GM21447 (cell line): ENCODE measurements at regions not wholly inside any gene's neighbourhood (a gene's known extent, or its start where the extent isn't known, plus 50 kb on each side); places are given as distances from the start of the nearest gene placed in this dataset.

ENCODE experiments used
- ATAC-seq: cut with Tn5 transposase; IDR thresholded peaks from one replicate; pipeline ENCODE4 v1.9.1; 2021; ENCODE audit not compliant: unreplicated experiment

DNA sequence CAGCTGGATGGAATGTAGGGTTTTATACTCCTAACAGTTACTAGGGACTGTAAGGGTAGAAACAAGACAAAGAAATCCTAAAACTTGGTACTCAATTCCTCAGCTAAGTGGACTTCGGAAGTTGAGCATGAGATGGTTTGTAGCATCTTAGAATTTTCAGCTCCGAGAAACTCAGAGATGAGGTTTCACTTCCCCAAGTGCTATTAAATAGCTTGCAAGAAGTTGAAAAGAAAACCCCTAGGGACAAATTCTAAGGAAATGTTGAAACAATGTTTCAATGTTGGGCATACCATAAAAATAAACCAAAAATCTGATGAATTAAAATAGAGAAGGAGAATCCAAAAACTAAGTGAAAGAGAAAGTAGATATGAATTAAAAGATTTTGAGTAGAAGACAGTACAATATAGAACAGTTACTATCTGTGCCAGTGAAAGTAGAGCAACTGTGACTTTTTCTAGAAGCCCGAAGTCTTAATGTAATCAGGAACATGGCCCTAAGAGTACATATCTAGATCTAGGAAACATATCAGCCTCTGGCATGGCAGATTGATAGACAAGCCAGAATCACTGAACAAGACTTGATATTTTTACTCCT, 308.6 kb upstream of the RGMB start:
- peak; percentile 87 for ATAC-seq

- ATAC-seq = no peak
These were observed 305.1 kb upstream of the RGMB start for GRCh38 chr5:98468188-98468869.

- no peak for ATAC-seq
These were observed 302.7 kb upstream of the RGMB start for GRCh38 chr5:98470747-98471146.

- no peak for ATAC-seq
These were observed 302.0 kb upstream of the RGMB start for GRCh38 chr5:98471458-98471857.

DNA sequence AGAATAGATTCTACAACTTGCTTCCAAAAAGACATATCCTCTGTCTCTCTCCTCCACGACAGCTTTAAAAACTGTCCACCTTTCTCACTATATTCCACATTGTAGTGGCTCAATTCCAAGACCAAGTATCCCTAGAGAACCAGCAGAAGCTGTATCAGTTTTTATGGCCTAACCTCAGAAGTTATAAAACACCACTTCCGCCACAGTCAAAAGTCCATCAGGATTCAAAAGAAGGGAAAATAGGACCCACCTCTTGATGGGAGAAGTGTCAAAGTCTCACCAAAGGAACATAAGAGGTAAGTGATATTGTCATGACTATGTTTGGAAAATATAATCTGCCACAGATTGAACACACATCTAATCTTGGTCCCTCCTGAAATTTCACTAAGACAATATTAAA, 299.2 kb upstream of the RGMB start:
- no peak for ATAC-seq

- ATAC-seq = no peak
These were observed 298.7 kb upstream of the RGMB start for GRCh38 chr5:98474782-98475181.

GRCh38 chr5:98482321-98483300, 290.9 kb upstream of the RGMB start:
- ATAC-seq = no peak

GRCh38 chr5:98483301-98483685, 290.2 kb upstream of the RGMB start:
- ATAC-seq = no peak

DNA sequence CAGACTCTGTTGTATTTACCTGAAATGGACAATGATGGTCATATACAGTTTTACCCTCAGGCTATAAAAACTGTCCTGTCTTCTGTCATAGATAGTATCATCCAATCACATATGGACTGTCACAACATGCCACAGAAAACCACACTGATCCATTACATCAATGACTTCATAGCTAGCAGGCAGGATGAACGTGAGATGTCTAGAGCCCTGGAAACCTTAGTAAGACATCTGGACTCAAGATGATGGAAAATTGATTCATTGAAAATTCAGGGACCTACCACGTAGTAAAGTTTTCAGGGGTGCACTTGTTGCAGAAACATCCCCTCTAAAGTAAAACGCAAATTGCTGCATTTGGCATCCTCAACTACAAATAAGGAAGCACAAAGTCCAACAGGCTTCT, 284.4 kb upstream of the RGMB start:
- no peak for ATAC-seq

DNA sequence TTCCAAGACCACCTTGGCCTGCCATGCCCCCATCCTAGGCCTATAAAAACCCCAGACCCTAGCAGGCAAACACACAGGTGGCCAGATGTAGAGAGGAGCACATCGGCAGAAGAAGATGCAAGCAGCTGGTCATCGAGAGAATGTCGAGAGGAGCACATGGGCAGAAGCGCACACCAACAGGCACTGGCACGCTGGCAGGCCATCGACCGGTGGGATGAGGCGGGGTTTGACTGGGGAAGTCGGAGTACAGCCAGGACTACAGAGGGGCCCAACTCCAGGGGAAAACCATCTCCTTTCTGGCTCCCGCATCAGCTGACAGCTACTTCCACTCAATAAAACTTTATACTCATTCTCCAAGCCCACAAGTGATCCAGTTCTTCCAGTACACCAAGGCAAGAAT, 283.1 kb upstream of the RGMB start:
- no peak for ATAC-seq

DNA sequence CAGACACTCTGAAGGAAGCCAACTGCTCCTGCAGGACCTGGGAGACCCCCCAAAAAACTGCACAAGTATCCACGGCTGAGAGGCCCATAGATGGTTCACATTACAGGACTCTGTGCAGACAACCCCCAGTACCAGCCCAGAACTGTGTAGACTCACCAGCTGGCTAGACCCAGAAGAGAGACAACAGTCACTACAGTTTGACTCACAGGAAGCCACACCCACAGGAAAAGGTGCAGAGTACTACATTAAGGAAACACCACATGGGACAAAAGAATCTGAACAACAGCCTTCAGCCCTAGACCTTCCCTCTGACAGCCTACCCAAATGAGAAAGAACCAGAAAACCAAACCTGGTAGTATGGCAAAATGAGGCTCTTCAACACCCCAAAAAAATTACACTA, 281.2 kb upstream of the RGMB start:
- ATAC-seq = no peak

DNA sequence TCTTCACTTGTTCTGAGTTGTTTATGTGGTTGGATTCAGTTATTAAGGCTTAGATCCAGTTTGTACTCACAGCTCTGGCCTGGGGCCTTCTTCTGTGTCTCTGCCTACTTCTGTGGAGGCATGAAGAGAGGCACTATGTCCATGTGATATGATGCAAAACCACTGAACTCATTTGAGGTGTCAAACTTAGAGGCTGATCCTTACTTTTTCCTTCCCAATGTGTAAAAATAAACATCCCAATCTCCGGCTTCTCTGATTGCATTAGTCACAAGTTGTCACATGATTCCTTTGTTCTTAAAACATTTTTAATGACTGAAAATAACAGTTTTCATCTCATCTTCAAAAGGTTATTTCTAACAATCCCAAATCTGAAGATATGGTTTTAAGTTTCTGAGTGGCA, 276.0 kb upstream of the RGMB start:
- no peak for ATAC-seq

GRCh38 chr5:98498028-98498427, 275.4 kb upstream of the RGMB start:
- ATAC-seq = no peak

DNA sequence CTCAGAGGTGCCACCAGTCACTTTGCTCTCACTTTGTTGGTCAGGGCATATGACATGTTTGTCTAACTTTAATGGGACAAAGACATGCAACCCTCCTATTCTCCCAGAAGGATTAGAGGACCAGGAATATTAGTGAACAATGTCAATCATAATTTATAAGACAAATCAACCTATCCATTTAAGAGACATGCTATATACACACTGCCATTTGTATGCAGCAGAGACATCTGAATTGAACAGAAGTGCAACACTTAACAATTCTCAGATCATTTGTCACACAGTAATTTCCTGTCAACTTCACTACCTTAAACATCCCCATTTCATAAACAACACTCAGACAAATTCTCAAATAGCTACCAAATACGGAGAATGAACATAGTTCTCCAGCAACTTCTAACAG, 273.6 kb upstream of the RGMB start:
- no peak for ATAC-seq

- no peak for ATAC-seq
These were observed 272.7 kb upstream of the RGMB start for GRCh38 chr5:98500811-98501210.

DNA sequence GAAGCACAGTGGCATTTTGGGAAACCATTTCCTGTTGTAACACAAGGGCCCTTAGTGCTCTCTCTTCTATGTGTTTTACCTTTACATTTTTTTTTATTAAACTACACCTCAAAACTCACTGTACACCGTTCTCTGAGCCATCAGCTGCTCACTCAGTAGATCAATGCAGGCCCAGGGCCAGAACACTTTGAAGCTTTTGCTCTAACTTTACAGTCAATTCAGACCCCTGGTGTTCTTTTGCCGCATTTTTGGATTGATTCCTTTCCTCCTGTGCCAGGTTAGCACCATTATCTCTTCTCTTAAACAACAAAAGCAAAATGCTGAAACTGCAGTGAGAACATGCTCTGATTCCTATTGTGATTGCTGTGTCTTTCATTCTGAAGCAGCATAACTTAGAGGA, 269.8 kb upstream of the RGMB start:
- no peak for ATAC-seq

GRCh38 chr5:98504505-98504904, 269.0 kb upstream of the RGMB start:
- no peak for ATAC-seq

- no peak for ATAC-seq
These were observed 263.1 kb upstream of the RGMB start for GRCh38 chr5:98510143-98510985.

DNA sequence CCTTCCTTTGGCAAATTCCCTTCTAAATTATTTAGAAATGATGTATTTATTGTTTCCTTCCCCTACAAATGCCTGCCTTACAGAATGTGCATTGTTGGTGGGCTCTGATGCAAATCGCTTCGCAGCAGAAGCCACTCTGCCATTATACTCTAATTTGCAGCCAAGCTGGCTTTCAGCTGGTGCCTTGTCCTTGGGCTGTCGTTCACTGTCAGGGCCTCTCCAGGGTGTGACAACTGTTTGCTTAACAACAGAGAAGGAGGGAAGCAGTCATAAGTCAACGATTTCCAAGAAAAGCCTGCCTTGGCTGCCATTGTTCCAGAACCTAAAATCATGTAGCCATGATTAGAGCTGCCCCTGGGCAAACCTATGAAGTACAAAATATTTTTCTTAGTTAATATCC, 260.1 kb upstream of the RGMB start:
- ATAC-seq = no peak

- ATAC-seq = no peak
These were observed 259.2 kb upstream of the RGMB start for GRCh38 chr5:98514215-98514614.

GRCh38 chr5:98516701-98517100, 256.8 kb upstream of the RGMB start:
- ATAC-seq = no peak
